HG02623 (cell line): ENCODE measurements at regions not wholly inside any gene's neighbourhood (a gene's known extent, or its start where the extent isn't known, plus 50 kb on each side); places are given as distances from the start of the nearest gene placed in this dataset.

Experiments used
- ATAC-seq: cut with Tn5 transposase; IDR thresholded peaks from one replicate; pipeline ENCODE4 v1.9.1; 2021; ENCODE audit warnings: moderate library complexity; ENCODE audit not compliant: unreplicated experiment

- no peak for ATAC-seq
These were observed 665.4 kb downstream of the METTL15 start for GRCh38 chr11:28773606-28774005.

GRCh38 chr11:28770806-28771205 lies 662.6 kb downstream of the METTL15 start:
- ATAC-seq = no peak

- ATAC-seq = no peak
These were observed 659.4 kb downstream of the METTL15 start for GRCh38 chr11:28767574-28767973.

- no peak for ATAC-seq
These were observed 655.7 kb downstream of the METTL15 start for GRCh38 chr11:28763876-28764275.

- no peak for ATAC-seq
These were observed 655.0 kb downstream of the METTL15 start for GRCh38 chr11:28763151-28763550.

- no peak for ATAC-seq
These were observed 652.6 kb downstream of the METTL15 start for GRCh38 chr11:28760676-28761390.

GRCh38 chr11:28759311-28759710 lies 651.1 kb downstream of the METTL15 start:
- no peak for ATAC-seq

GRCh38 chr11:28757725-28758515 lies 649.7 kb downstream of the METTL15 start:
- ATAC-seq = no peak

GRCh38 chr11:28756977-28757376 lies 648.8 kb downstream of the METTL15 start:
- ATAC-seq = no peak

GRCh38 chr11:28743061-28743550 lies 634.9 kb downstream of the METTL15 start:
- ATAC-seq = no peak

GRCh38 chr11:28739489-28740280 lies 631.5 kb downstream of the METTL15 start:
- ATAC-seq = no peak

- ATAC-seq = no peak
These were observed 630.4 kb downstream of the METTL15 start for GRCh38 chr11:28738549-28738948.

- no peak for ATAC-seq
These were observed 628.1 kb downstream of the METTL15 start for GRCh38 chr11:28736256-28736655.

- ATAC-seq = no peak
These were observed 627.3 kb downstream of the METTL15 start for GRCh38 chr11:28735511-28735910.

GRCh38 chr11:28730889-28731288 lies 622.7 kb downstream of the METTL15 start:
- no peak for ATAC-seq

- ATAC-seq = no peak
These were observed 622.1 kb downstream of the METTL15 start for GRCh38 chr11:28730336-28730735.

- no peak for ATAC-seq
These were observed 621.2 kb downstream of the METTL15 start for GRCh38 chr11:28729339-28729738.

GRCh38 chr11:28728666-28729065 lies 620.5 kb downstream of the METTL15 start:
- no peak for ATAC-seq

- ATAC-seq = no peak
These were observed 619.1 kb downstream of the METTL15 start for GRCh38 chr11:28727254-28727653.

- no peak for ATAC-seq
These were observed 618.2 kb downstream of the METTL15 start for GRCh38 chr11:28726432-28726831.

GRCh38 chr11:28715726-28716125 lies 607.5 kb downstream of the METTL15 start:
- no peak for ATAC-seq
